ENCODE measurements at regions not wholly inside any gene's neighbourhood (a gene's known extent, or its start where the extent isn't known, plus 50 kb on each side); places are given as distances from the start of the nearest gene placed in this dataset.

DNA sequence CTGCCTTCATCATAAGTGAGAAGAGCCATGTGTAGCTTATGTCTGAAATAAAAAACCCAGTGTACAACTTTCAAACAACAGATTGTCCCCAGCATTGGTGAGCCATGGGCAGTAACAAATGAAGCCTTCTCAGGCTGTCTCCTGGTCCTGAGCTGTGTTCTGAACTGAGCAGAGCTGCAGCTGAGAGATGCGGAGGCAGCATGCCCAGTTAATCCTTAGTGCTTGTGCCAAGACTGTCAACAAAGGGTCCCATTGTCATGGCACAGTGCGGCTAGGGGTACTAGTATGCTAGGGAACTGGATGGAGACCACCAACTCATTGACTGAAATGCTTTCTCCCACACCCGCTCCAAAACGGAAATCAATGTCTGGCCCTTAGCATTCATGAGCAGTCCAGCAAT, 154.3 kb downstream of the RMST start:
- no peak overlapping the region for H3K27ac Mint-ChIP-seq
- no peak for ATAC-seq
- H3K4me3 ChIP-seq (ENCODE audit: low read length): no peak overlapping the region
- H3K27me3 ChIP-seq (ENCODE audit: control insufficient read depth, insufficient read depth, low read length): no peaks in the 10 kb centered on the region
- H3K4me1 Mint-ChIP-seq: no peaks in the 10 kb centered on the region
- no peak overlapping the region for H3K27ac ChIP-seq (ENCODE audit: low read length)
- 87% methylated on average over 4 of the region's 4 CpGs for WGBS (ENCODE audit: insufficient coverage)
- no peak overlapping the region for H3K4me3 Mint-ChIP-seq
- H3K9me3 ChIP-seq (ENCODE audit: control insufficient read depth, insufficient read depth, low read length): peaks cover 2% of the 10 kb centered on the region
- H3K9me3 Mint-ChIP-seq: peaks cover 14 to 18% of the 10 kb centered on the region in 2 donors
- no peaks in the 10 kb centered on the region for H3K27me3 Mint-ChIP-seq (ENCODE audit: low read depth in 2 of 2)
- H3K4me1 ChIP-seq (ENCODE audit: control insufficient read depth, insufficient read depth, low read length): no peaks in the 10 kb centered on the region
- H3K36me3 Mint-ChIP-seq: no peaks in the 10 kb centered on the region
- TF ChIP-seq, protein P1, sequence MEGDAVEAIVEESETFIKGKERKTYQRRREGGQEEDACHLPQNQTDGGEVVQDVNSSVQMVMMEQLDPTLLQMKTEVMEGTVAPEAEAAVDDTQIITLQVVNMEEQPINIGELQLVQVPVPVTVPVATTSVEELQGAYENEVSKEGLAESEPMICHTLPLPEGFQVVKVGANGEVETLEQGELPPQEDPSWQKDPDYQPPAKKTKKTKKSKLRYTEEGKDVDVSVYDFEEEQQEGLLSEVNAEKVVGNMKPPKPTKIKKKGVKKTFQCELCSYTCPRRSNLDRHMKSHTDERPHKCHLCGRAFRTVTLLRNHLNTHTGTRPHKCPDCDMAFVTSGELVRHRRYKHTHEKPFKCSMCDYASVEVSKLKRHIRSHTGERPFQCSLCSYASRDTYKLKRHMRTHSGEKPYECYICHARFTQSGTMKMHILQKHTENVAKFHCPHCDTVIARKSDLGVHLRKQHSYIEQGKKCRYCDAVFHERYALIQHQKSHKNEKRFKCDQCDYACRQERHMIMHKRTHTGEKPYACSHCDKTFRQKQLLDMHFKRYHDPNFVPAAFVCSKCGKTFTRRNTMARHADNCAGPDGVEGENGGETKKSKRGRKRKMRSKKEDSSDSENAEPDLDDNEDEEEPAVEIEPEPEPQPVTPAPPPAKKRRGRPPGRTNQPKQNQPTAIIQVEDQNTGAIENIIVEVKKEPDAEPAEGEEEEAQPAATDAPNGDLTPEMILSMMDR (IDR thresholded peaks at IDR 0.05): no peak
- intact Hi-C loops (cut with micrococcal nuclease): no loop called here
- no peaks in the 10 kb centered on the region for H3K36me3 ChIP-seq (ENCODE audit: control insufficient read depth, insufficient read depth, low read length)
- no peak for DNase-seq

DNA sequence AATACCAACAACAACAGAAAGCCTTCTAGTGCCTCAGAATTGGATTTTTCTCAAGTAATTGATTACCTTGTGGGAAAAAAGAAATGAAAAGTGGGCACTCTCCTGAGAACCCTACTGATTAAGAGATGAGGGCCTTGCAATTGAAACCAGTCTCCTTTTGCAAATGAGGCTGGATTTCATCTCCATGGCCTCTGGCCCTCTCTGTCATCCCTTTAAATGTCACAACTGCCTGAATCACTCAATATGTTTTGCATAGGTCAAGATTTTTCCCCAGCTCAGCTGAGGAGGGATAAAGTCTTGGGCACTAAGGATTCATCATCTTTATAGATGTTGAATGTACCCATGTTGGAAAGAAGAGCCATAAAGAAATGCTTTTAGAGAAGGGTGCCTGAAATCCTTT, 166.4 kb downstream of the RMST start:
- no peaks in the 10 kb centered on the region for H3K36me3 ChIP-seq (ENCODE audit: control insufficient read depth, insufficient read depth, low read length)
- no peak overlapping the region for H3K27ac Mint-ChIP-seq
- H3K27me3 Mint-ChIP-seq (ENCODE audit: low read depth in 2 of 2): no peaks in the 10 kb centered on the region
- TF ChIP-seq, protein P1 (IDR thresholded peaks at IDR 0.05): no peak
- H3K9me3 ChIP-seq (ENCODE audit: control insufficient read depth, insufficient read depth, low read length): no peaks in the 10 kb centered on the region
- H3K27me3 ChIP-seq (ENCODE audit: control insufficient read depth, insufficient read depth, low read length): no peaks in the 10 kb centered on the region
- H3K4me1 Mint-ChIP-seq: no peaks in the 10 kb centered on the region
- intact Hi-C loops (cut with micrococcal nuclease): no loop called here
- H3K36me3 Mint-ChIP-seq: no peaks in the 10 kb centered on the region
- no peak overlapping the region for H3K27ac ChIP-seq (ENCODE audit: low read length)
- peaks cover 5 to 6% of the 10 kb centered on the region in 2 donors for H3K9me3 Mint-ChIP-seq
- no peaks in the 10 kb centered on the region for H3K4me1 ChIP-seq (ENCODE audit: control insufficient read depth, insufficient read depth, low read length)
- DNase-seq (no peak), ATAC-seq (no peak)
- no peak overlapping the region for H3K4me3 Mint-ChIP-seq
- H3K4me3 ChIP-seq (ENCODE audit: low read length): no peak overlapping the region

DNA sequence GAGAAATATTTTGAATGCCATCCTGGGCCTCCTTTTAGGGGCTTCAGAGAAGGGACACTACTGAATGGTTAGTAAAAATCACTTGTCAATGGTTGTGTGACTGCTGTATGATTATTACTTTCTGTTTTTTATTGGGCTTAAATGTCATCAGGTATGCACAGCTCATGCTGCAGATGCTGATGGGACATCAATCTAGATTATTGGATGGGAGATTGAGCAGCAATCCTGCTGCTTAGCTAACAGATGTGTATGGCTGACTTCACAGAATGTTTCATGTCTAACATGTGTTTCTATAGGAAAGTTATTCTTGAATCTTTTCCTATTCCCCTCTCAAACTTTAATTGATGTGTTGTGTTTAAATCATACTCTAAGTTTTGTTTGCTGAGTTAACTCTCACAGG, 166.8 kb downstream of the RMST start:
- Histone ChIP-seq H3K27me3 (ENCODE audit: control insufficient read depth, insufficient read depth, low read length) (no peaks in the 10 kb centered on the region), H3K4me3 (ENCODE audit: low read length) (no peak overlapping the region), H3K27ac (ENCODE audit: low read length) (no peak overlapping the region), H3K4me1 (ENCODE audit: control insufficient read depth, insufficient read depth, low read length) (no peaks in the 10 kb centered on the region), H3K9me3 (ENCODE audit: control insufficient read depth, insufficient read depth, low read length) (no peaks in the 10 kb centered on the region), H3K36me3 (ENCODE audit: control insufficient read depth, insufficient read depth, low read length) (no peaks in the 10 kb centered on the region)
- DNase-seq (no peak), ATAC-seq (no peak)
- intact Hi-C loops (cut with micrococcal nuclease): no loop called here
- Mint-ChIP-seq H3K4me3 (no peak overlapping the region), H3K9me3 (peaks cover 5 to 7% of the 10 kb centered on the region in 2 donors), H3K36me3 (no peaks in the 10 kb centered on the region), H3K27me3 (ENCODE audit: low read depth in 2 of 2) (no peaks in the 10 kb centered on the region), H3K27ac (no peak overlapping the region), H3K4me1 (no peaks in the 10 kb centered on the region)
- TF ChIP-seq, protein P1 (IDR thresholded peaks at IDR 0.05): no peak

DNA sequence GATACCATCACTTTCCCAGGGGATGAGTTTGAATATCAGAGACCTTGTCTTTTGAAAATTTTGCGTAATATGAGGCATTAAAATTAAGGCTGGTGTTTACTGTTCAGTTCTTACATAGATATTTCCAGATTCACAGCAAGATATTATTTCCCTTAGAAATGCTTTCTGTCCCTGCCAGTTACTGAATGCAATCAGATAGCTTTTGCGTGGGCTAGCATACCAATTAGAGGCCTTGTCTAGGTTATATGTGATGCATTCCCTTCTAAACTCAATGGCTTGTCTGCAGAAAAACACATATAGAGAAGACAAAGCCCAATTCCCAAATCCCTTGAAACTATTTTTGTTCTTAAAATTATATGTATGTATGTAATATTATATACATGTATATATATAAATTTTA, 167.8 kb downstream of the RMST start:
- Histone ChIP-seq H3K36me3 (ENCODE audit: control insufficient read depth, insufficient read depth, low read length) (no peaks in the 10 kb centered on the region), H3K27me3 (ENCODE audit: control insufficient read depth, insufficient read depth, low read length) (no peaks in the 10 kb centered on the region), H3K27ac (ENCODE audit: low read length) (no peak overlapping the region), H3K9me3 (ENCODE audit: control insufficient read depth, insufficient read depth, low read length) (no peaks in the 10 kb centered on the region), H3K4me1 (ENCODE audit: control insufficient read depth, insufficient read depth, low read length) (no peaks in the 10 kb centered on the region), H3K4me3 (ENCODE audit: low read length) (no peak overlapping the region)
- intact Hi-C loops (cut with micrococcal nuclease): no loop called here
- Mint-ChIP-seq H3K4me3 (no peak overlapping the region), H3K9me3 (peaks cover 7 to 10% of the 10 kb centered on the region in 2 donors), H3K27me3 (ENCODE audit: low read depth in 2 of 2) (no peaks in the 10 kb centered on the region), H3K36me3 (no peaks in the 10 kb centered on the region), H3K4me1 (no peaks in the 10 kb centered on the region), H3K27ac (no peak overlapping the region)
- no peak for DNase-seq
- ATAC-seq: no peak
- TF ChIP-seq, protein P1 (IDR thresholded peaks at IDR 0.05): no peak
- WGBS (ENCODE audit: insufficient coverage): 100% methylated on average over 1 of the region's 2 CpGs
